GM21723 (cell line): ENCODE measurements at regions not wholly inside any gene's neighbourhood (a gene's known extent, or its start where the extent isn't known, plus 50 kb on each side); places are given as distances from the start of the nearest gene placed in this dataset.

Source experiments
- ATAC-seq: cut with Tn5 transposase; IDR thresholded peaks from one replicate; pipeline ENCODE4 v1.9.1; 2021; ENCODE audit warnings: mild to moderate bottlenecking, moderate library complexity; ENCODE audit not compliant: unreplicated experiment

- no peak for ATAC-seq
Observed at GRCh38 chr2:21667638-21668037, 543.9 kb downstream of the TDRD15 start.

DNA sequence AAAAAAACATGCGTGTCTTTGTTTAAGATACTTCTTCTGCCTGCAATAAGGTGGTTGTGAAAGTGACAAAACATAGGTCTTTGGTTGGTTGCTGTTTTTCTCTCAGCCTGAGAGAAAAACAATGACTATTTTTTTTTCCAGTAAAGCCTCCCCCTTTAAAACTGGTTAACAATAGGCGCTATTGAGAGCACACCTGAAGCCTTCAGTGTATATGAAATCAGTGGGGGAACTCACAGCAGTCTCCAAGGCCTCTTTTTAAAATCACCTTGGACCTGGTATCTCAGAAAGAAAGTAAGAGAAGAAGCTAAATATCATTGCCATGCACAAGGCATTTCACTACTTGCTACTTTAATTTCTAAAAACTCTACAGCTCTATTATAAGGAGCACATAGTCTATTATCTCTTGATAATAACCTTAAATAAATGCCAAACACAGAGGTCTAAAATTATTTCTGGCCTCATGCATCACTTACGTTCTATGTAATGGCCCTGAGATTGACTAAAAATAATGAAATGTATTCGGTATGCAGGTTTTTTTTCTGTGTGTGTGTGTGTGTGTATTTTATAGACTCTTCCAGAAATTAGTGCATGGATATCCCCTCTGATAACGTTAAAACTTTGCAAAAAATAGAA is 544.4 kb downstream of the TDRD15 start:
- ATAC-seq: no peak

GRCh38 chr2:21676041-21676440 is 552.3 kb downstream of the TDRD15 start:
- ATAC-seq: no peak

DNA sequence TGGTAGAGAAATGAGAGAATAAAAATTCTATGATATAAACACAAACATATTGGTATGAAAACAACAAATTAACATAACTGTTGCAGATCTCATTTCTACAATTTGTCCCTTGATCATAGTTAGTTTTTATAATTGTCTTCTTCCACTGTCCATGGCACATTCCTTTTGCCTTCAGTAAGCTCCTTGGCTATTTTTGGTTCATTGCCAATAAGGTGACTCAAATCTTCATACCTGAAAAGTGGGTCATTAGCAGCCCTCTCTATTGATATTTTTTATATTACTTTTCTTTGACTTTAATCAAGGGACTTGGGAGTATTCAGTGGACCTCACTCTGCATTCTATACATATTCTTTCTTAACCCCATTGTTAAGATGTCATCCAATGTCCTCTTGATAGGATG is 552.9 kb downstream of the TDRD15 start:
- ATAC-seq: no peak

GRCh38 chr2:21683838-21684237 is 560.1 kb downstream of the TDRD15 start:
- ATAC-seq: no peak

GRCh38 chr2:21687589-21687988 is 563.8 kb downstream of the TDRD15 start:
- ATAC-seq: no peak

GRCh38 chr2:21690005-21690404 is 566.2 kb downstream of the TDRD15 start:
- ATAC-seq: no peak

DNA sequence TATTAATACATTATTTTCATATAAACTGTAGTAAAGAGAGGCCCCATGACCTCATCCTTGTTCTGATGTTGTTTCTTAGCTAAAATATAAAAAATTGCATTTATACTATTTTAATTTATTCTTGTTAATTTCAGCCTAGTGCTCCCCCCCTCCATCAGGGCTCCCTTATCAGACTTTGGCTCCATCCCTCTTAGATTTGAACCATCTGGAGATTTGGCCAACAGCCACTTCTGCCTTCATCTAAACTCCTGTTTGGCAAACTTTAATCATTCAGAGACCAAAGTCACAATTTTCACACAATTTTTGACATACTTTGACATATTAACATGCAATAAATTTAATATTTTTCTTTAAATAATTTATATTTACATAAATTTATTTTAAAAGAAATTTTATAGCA is 569.3 kb downstream of the TDRD15 start:
- no peak for ATAC-seq

GRCh38 chr2:21694079-21694878 is 570.5 kb downstream of the TDRD15 start:
- no peak for ATAC-seq

- no peak for ATAC-seq
Observed at GRCh38 chr2:21696900-21697299, 573.1 kb downstream of the TDRD15 start.

GRCh38 chr2:21700644-21701043 is 576.9 kb downstream of the TDRD15 start:
- no peak for ATAC-seq

GRCh38 chr2:21710031-21710430 is 586.3 kb downstream of the TDRD15 start:
- no peak for ATAC-seq

- no peak for ATAC-seq
Observed at GRCh38 chr2:21710496-21710895, 586.7 kb downstream of the TDRD15 start.

GRCh38 chr2:21715887-21716286 is 592.1 kb downstream of the TDRD15 start:
- no peak for ATAC-seq

- ATAC-seq: no peak
Observed at GRCh38 chr2:21727101-21727500, 603.3 kb downstream of the TDRD15 start.

GRCh38 chr2:21728133-21728532 is 604.4 kb downstream of the TDRD15 start:
- no peak for ATAC-seq

GRCh38 chr2:21730141-21730540 is 606.4 kb downstream of the TDRD15 start:
- no peak for ATAC-seq

- ATAC-seq: no peak
Observed at GRCh38 chr2:21740484-21740883, 616.7 kb downstream of the TDRD15 start.

DNA sequence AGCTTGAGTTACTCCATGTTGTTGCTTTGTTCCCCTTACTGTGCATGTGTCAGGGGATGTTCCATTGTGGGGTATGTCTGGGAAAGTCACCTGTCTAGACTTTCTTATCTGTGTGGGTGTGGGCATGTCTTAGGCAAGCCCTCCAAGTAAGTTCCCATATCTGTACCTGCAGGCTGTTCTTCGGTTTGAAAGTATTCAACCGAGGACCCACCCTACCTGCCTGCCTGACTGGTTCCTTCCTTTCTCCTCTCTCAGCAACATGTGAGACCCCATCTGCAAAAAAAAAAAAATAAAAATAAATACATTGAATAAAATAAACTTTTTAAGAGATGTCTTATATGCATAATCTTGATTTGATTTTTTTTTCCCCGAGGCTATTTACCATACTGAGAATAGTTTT is 622.7 kb downstream of the TDRD15 start:
- no peak for ATAC-seq

GRCh38 chr2:21748501-21748900 is 624.7 kb downstream of the TDRD15 start:
- no peak for ATAC-seq

GRCh38 chr2:21754164-21754788 is 630.5 kb downstream of the TDRD15 start:
- no peak for ATAC-seq

- ATAC-seq: no peak
Observed at GRCh38 chr2:21757805-21758430, 634.1 kb downstream of the TDRD15 start.
